Right lobe of liver (tissue), 4 donors: ENCODE measurements at regions not wholly inside any gene's neighbourhood (a gene's known extent, or its start where the extent isn't known, plus 50 kb on each side); places are given as distances from the start of the nearest gene placed in this dataset.

Source experiments
- POLR2A ChIP-seq: fragments of 450-650 bp; IDR thresholded peaks from one replicate; pipeline ENCODE4 v1.6.1; 2017; ENCODE audit warnings: antibody characterized with exemption, mild to moderate bottlenecking
- TF ChIP-seq, protein P1 (sequence below), 4 donors: fragments of 200-600 bp in 3 of 4; fragments of 450-650 bp in 1 of 4; IDR thresholded peaks; one replicate each; pipeline versions ENCODE4 v1.5.1 to v1.8.0; 2016 to 2022; ENCODE audit warnings: antibody characterized with exemption in 4 of 4, mild to moderate bottlenecking in 2 of 4
- donor health status: DM: no; HTN: no; CAD: no.
- donor health status: DM: no; HTN: no; CAD: no.
- donor health status: DM: no; HTN: yes; CAD: no.

DNA sequence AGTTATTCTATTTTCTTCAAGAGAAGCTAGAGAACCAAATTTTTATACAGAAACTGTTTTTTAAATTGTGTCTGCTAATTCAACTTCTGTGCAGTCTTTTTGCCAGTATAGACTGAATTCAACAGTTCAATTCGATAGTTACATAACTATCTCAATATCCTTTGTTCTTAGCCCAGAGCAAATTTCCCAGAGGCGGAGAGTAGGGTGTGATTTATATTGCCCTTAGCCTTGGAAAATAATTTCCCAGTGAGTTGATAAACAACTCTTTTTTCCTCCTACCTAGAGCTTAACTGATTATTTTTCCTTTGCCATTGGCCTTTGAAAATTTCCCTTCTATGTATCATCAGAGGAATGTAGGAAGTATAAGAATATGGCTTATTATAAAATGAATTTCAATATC, 420.5 kb downstream of the NSUN3 start:
- TF ChIP-seq, protein P1, sequence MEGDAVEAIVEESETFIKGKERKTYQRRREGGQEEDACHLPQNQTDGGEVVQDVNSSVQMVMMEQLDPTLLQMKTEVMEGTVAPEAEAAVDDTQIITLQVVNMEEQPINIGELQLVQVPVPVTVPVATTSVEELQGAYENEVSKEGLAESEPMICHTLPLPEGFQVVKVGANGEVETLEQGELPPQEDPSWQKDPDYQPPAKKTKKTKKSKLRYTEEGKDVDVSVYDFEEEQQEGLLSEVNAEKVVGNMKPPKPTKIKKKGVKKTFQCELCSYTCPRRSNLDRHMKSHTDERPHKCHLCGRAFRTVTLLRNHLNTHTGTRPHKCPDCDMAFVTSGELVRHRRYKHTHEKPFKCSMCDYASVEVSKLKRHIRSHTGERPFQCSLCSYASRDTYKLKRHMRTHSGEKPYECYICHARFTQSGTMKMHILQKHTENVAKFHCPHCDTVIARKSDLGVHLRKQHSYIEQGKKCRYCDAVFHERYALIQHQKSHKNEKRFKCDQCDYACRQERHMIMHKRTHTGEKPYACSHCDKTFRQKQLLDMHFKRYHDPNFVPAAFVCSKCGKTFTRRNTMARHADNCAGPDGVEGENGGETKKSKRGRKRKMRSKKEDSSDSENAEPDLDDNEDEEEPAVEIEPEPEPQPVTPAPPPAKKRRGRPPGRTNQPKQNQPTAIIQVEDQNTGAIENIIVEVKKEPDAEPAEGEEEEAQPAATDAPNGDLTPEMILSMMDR (IDR thresholded peaks at IDR 0.05), result no peak
- TF ChIP-seq POLR2A, result no peak
